C4-2B (cell line): ENCODE measurements at regions not wholly inside any gene's neighbourhood (a gene's known extent, or its start where the extent isn't known, plus 50 kb on each side); places are given as distances from the start of the nearest gene placed in this dataset.

Source experiments
- ZFX ChIP-seq: fragments of 450-650 bp; IDR thresholded peaks from 2 replicates; pipeline ENCODE4 v1.6.1; 2017
- TF ChIP-seq, protein P1 (sequence below): fragments of 450-650 bp; conservative IDR thresholded peaks from 2 replicates; pipeline ENCODE4 v1.5.1; 2017; ENCODE audit warnings: mild to moderate bottlenecking

DNA sequence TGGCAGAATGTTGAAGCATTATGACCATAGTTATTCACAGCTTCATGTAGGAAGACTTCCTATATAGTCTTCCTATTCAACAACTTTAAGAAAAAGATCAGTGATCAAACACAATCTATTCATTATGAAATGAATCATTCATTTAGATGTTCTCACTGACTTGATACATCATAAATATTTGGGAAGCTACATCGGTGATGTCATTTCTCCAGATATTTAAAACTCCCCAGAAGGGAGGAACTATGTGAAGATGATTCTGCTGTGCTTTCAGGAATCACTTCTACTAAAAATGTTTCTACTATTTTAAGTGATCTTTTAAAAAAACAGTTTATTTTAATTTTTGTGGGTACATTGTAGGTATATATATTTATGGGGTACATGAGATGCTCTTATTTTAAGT lies 316.4 kb downstream of the BCAT1 start:
- TF ChIP-seq, protein P1, sequence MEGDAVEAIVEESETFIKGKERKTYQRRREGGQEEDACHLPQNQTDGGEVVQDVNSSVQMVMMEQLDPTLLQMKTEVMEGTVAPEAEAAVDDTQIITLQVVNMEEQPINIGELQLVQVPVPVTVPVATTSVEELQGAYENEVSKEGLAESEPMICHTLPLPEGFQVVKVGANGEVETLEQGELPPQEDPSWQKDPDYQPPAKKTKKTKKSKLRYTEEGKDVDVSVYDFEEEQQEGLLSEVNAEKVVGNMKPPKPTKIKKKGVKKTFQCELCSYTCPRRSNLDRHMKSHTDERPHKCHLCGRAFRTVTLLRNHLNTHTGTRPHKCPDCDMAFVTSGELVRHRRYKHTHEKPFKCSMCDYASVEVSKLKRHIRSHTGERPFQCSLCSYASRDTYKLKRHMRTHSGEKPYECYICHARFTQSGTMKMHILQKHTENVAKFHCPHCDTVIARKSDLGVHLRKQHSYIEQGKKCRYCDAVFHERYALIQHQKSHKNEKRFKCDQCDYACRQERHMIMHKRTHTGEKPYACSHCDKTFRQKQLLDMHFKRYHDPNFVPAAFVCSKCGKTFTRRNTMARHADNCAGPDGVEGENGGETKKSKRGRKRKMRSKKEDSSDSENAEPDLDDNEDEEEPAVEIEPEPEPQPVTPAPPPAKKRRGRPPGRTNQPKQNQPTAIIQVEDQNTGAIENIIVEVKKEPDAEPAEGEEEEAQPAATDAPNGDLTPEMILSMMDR, result no peak
- TF ChIP-seq ZFX, result no peak
